ENCODE measurements at regions not wholly inside any gene's neighbourhood (a gene's known extent, or its start where the extent isn't known, plus 50 kb on each side); places are given as distances from the start of the nearest gene placed in this dataset.

DNA sequence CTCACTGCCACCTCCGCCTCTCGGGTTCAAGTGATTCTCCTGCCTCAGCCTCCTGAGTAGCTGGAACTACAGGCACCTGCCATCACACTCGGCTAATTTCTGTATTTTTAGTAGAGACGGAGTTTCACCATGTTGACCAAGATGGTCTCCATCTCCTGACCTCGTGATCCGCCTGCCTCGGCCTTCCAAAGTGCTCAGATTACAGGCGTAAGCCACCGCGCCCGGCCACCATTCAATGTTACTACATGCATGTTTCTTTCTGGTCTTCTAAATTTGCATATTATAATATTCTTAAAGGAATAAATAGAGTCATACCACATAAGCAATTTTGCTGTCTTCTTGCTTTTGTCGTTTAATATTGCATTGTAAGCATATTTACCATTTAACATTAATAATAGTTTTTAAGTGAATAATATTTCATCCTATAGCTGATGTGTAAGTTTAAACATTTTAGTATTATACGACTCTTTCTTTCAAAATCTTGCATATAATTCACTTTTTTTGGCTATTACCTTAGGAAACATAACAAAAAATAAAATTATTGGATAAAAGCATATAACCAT, 1270.4 kb downstream of the ADGRL3 start:
- TF ChIP-seq, protein P1, sequence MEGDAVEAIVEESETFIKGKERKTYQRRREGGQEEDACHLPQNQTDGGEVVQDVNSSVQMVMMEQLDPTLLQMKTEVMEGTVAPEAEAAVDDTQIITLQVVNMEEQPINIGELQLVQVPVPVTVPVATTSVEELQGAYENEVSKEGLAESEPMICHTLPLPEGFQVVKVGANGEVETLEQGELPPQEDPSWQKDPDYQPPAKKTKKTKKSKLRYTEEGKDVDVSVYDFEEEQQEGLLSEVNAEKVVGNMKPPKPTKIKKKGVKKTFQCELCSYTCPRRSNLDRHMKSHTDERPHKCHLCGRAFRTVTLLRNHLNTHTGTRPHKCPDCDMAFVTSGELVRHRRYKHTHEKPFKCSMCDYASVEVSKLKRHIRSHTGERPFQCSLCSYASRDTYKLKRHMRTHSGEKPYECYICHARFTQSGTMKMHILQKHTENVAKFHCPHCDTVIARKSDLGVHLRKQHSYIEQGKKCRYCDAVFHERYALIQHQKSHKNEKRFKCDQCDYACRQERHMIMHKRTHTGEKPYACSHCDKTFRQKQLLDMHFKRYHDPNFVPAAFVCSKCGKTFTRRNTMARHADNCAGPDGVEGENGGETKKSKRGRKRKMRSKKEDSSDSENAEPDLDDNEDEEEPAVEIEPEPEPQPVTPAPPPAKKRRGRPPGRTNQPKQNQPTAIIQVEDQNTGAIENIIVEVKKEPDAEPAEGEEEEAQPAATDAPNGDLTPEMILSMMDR (IDR thresholded peaks at IDR 0.05; ENCODE audit: low read depth, low read length, missing control alignments), result no peak
- in situ Hi-C loops (cut with HindIII; ENCODE audit: low sequenced_read_pairs), result no loop called here
- H3K4me3 ChIP-seq (ENCODE audit: low read depth, low read length), result no peak overlapping the region
- no peak for DNase-seq (ENCODE audit: low read depth)

DNA sequence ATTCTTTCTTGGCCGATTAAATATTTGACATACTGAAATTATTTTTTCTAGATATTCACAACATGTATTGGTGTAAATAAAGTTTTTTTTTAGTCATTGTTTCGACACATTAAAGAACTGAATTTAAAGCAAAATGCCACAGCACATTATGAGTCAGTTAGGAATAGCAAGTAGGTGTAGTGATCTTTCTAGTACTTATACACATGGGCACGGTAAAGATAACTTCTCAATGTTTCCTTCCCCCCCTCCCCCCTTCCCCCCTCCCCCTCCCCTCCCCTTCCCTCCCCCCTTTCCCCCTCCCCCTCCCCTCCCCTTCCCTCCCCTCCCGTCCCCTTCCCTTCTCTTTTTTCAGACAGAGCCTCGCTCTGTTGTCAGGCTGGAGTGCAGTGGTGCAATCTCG, 1269.9 kb downstream of the ADGRL3 start:
- no peak for DNase-seq (ENCODE audit: low read depth)
- TF ChIP-seq, protein P1 (IDR thresholded peaks at IDR 0.05; ENCODE audit: low read depth, low read length, missing control alignments), result no peak
- in situ Hi-C loops (cut with HindIII; ENCODE audit: low sequenced_read_pairs), result no loop called here
- no peak overlapping the region for H3K4me3 ChIP-seq (ENCODE audit: low read depth, low read length)

DNA sequence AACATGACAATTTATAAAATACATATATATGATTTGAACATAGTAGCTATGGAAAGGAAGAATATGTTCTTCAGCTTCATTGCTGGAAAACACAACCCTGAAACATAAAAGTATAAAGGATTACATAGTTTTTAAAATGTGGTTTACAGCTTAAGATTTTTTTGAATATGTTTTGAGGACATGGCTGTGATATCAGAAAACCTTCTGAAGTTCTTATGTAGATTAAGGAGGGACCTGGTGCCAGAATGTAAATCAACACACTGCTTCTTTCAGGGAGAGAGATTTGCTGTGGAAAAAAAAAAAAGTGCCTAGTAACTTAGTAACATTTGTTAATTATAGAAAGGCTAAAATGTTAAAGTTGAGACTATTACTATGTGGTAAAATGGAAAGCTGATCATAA, 1261.8 kb downstream of the ADGRL3 start:
- in situ Hi-C loops (cut with HindIII; ENCODE audit: low sequenced_read_pairs), result no loop called here
- no peak for DNase-seq (ENCODE audit: low read depth)
- TF ChIP-seq, protein P1 (IDR thresholded peaks at IDR 0.05; ENCODE audit: low read depth, low read length, missing control alignments), result no peak
- H3K4me3 ChIP-seq (ENCODE audit: low read depth, low read length), result no peak overlapping the region

DNA sequence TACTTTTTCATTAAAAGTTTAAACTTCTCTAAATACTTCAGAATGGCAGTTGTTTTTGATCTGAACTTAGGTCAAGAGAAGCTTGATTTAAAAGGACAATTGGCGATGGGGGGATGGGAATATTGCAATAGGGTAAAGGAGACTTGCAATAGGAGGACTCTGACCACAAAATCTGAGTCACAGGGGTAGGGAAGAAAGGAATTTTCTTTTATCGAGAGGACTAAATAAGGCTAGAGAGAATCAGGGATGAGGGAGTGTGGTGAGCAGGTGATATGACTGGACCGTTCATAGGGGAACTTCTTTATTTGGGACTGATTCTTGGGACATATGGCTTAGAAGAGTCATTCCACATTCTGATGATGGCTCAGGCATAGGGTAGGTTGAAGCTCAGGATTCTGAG, 1260.2 kb downstream of the ADGRL3 start:
- in situ Hi-C loops (cut with HindIII; ENCODE audit: low sequenced_read_pairs), result no loop called here
- DNase-seq (ENCODE audit: low read depth), result no peak
- TF ChIP-seq, protein P1 (IDR thresholded peaks at IDR 0.05; ENCODE audit: low read depth, low read length, missing control alignments), result no peak
- no peak overlapping the region for H3K4me3 ChIP-seq (ENCODE audit: low read depth, low read length)

DNA sequence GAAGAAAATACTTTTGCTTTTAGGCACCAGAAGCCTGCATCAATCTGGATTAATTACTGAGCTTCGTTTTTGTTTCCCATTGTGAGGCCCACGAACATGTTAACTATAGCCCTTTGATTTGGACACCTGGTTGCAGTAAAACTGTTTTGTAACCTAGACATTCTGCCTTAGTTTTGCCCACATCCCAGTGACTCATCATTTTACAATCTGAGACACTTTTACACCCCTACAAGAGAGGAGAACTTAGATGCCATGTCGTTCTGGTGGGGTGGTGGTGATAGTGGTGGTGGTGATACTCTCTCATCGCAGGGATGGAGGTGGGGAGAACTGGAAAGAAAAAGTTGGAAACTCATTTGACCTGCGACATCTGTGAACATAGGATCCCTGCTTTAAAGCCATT, 1257.2 kb downstream of the ADGRL3 start:
- DNase-seq (ENCODE audit: low read depth), result no peak
- TF ChIP-seq, protein P1 (IDR thresholded peaks at IDR 0.05; ENCODE audit: low read depth, low read length, missing control alignments), result no peak
- in situ Hi-C loops (cut with HindIII; ENCODE audit: low sequenced_read_pairs), result no loop called here
- H3K4me3 ChIP-seq (ENCODE audit: low read depth, low read length), result no peak overlapping the region

DNA sequence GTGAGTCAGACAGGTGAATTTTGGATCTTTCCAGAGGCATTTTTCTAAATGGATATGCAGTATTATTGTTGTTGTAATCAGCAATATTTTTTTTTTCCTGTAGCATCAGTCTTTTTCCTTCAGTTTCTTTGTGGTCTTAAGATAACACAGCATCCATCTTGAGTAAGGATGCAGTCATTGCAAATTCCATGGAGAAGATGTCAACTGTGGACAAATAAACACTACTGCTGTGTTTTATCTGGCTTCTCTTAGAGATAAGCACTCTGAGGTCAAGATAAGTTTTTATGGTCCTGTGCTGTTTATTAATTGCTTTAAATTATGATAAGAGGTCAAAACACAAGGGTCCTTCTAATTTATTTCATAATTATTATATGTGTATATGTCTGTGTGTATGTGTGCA, 1255.7 kb downstream of the ADGRL3 start:
- no peak for DNase-seq (ENCODE audit: low read depth)
- TF ChIP-seq, protein P1 (IDR thresholded peaks at IDR 0.05; ENCODE audit: low read depth, low read length, missing control alignments), result no peak
- in situ Hi-C loops (cut with HindIII; ENCODE audit: low sequenced_read_pairs), result no loop called here
- H3K4me3 ChIP-seq (ENCODE audit: low read depth, low read length), result no peak overlapping the region

DNA sequence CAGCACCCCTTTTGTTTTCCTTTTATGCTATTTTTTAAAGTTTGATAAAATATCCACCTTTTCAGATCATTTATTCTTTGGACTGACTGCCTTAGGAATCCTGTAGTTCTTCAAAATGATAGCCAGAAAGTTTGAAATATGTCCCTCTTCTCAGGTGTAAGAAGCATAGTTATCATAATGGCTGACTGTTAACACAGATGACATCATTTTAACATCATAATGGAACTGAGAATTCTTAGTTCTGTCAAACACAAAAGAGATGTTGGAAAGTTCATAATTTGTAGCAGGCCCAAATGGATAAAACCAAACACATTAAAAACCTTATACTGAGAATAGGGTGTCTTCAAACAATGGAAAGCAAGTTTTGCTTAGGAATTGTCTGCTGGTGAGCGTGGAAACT, 1254.4 kb downstream of the ADGRL3 start:
- DNase-seq (ENCODE audit: low read depth), result no peak
- TF ChIP-seq, protein P1 (IDR thresholded peaks at IDR 0.05; ENCODE audit: low read depth, low read length, missing control alignments), result no peak
- H3K4me3 ChIP-seq (ENCODE audit: low read depth, low read length), result no peak overlapping the region
- in situ Hi-C loops (cut with HindIII; ENCODE audit: low sequenced_read_pairs), result no loop called here
